ENCODE measurements at regions not wholly inside any gene's neighbourhood (a gene's known extent, or its start where the extent isn't known, plus 50 kb on each side); places are given as distances from the start of the nearest gene placed in this dataset.

GRCh38 chr20:7579888-7580287 is 360.4 kb downstream of the HAO1 start:
- FAIRE-seq: no peak
- POLR2A ChIA-PET: no interaction called here

More at GRCh38 chr20:7579888-7580287, 360.4 kb downstream of the HAO1 start:
- BruUV-seq (replicated peaks): no TSS peak
- DNase-seq (ENCODE audit: low spot score) (no peak), ATAC-seq (no peak)
- Histone ChIP-seq H3K4me3 (replicated peaks in 1 of 3; ENCODE audit: insufficient read depth in 1 of 3, low read depth in 2 of 3, low read length in 3 of 3) (no peak overlapping the region), H4K20me1 (ENCODE audit: insufficient read depth, low read length) (no peaks in the 10 kb centered on the region), H2AFZ (ENCODE audit: low read length) (no peak overlapping the region), H3K9ac (ENCODE audit: insufficient read depth, low read depth, low read length) (no peak overlapping the region), H3K27ac (ENCODE audit: extremely low read length, insufficient read depth, low read length) (no peak overlapping the region), H3K36me3 (replicated peaks in 1 of 2; ENCODE audit: control insufficient read depth in 1 of 2, insufficient read depth in 2 of 2, low read length in 2 of 2) (no peaks in the 10 kb centered on the region), H3K4me2 (ENCODE audit: low read depth, low read length) (no peak overlapping the region), H3K79me2 (ENCODE audit: insufficient read depth, low read length) (no peaks in the 10 kb centered on the region), H3K9me3 (ENCODE audit: low read length) (peaks cover 52% of the 10 kb centered on the region), H3K4me1 (ENCODE audit: insufficient read depth, low read length) (peaks cover 7% of the 10 kb centered on the region), H3K27me3 (ENCODE audit: control insufficient read depth in 1 of 2, insufficient read depth in 2 of 2, low read length in 2 of 2) (no peaks in the 10 kb centered on the region)
- intact Hi-C loops (cut with micrococcal nuclease; ENCODE audit: unreplicated experiment): no loop called here
- WGBS (ENCODE audit: low lambda C conversion rate): 6% methylated on average over 3 of the region's 3 CpGs
- in situ Hi-C loops (cut with HindIII; ENCODE audit: extremely low pct_ligation_motif_present, low pct_unique_long_range_greater_than_20kb): no loop called here
- CTCF ChIA-PET (ENCODE audit: low intra/inter-chr PET ratio, low total read pairs): no interaction called here
- TF ChIP-seq TEF (CRISPR knock-in tag; IDR thresholded peaks at IDR 0.05) (no peak), ZFP62 (CRISPR knock-in tag; IDR thresholded peaks at IDR 0.05) (no peak), PHF5A (CRISPR knock-in tag; IDR thresholded peaks at IDR 0.05; ENCODE audit: low read depth, unreplicated experiment) (no peak), KLF13 (CRISPR knock-in tag; IDR thresholded peaks at IDR 0.05) (no peak), BRD4 (CRISPR knock-in tag; IDR thresholded peaks at IDR 0.05) (no peak), HOMEZ (CRISPR knock-in tag; IDR thresholded peaks at IDR 0.05; ENCODE audit: low read depth) (no peak), PLRG1 (conservative IDR thresholded peaks at IDR 0.05) (no peak), TBX3 (IDR thresholded peaks at IDR 0.05; ENCODE audit: borderline replicate concordance) (no peak), ZNF256 (CRISPR knock-in tag; conservative IDR thresholded peaks at IDR 0.05) (no peak), ZNF281 (CRISPR knock-in tag; IDR thresholded peaks at IDR 0.05; ENCODE audit: borderline replicate concordance) (no peak), POGK (CRISPR knock-in tag; conservative IDR thresholded peaks at IDR 0.05) (no peak), ARHGAP35 (CRISPR knock-in tag; IDR thresholded peaks at IDR 0.05; ENCODE audit: borderline replicate concordance) (no peak), E2F1 (CRISPR knock-in tag; IDR thresholded peaks at IDR 0.05) (no peak), XBP1 (CRISPR knock-in tag; IDR thresholded peaks at IDR 0.05) (no peak), MLLT10 (CRISPR knock-in tag; IDR thresholded peaks at IDR 0.05) (no peak), KAT8 (CRISPR knock-in tag; IDR thresholded peaks at IDR 0.05) (no peak), MED1 (CRISPR knock-in tag; IDR thresholded peaks at IDR 0.05) (no peak)
